ENCODE measurements at regions not wholly inside any gene's neighbourhood (a gene's known extent, or its start where the extent isn't known, plus 50 kb on each side); places are given as distances from the start of the nearest gene placed in this dataset.

DNA sequence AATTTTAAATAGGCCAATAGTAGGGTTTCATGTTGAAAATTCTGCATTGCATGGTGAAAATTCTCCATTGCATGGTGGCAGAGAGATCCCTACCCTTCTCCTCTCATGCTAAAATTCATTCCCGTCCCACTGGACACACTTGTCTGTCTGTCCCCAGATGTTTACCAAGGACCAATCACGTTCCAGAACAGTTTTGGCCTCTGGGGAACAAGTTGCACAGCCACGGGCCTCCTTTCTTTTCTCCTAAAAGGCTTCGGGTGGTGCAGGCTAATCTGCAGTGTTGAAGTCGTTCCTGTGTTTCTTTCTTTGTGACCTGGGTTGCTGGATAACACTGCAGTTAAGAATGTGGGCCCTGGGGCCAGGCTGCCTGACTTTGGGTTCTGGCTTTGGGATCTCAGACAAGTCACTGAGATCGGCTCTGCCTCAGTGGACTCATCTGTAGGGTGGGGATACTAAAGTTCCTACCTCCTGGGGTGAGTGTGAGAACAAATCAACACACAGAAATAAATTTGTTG lies 113.1 kb upstream of the FAM204A start:
- no peaks in the 10 kb centered on the region for H3K9me2 ChIP-seq (replicated peaks; ENCODE audit: insufficient read depth, low read length)
- H4K20me1 ChIP-seq (ENCODE audit: low read depth, low read length) = no peaks in the 10 kb centered on the region
- H3K4me2 ChIP-seq (ENCODE audit: low read depth, low read length, poor library complexity, severe bottlenecking) = no peak overlapping the region
- H3K9me3 ChIP-seq (ENCODE audit: insufficient read depth, low read length) = no peaks in the 10 kb centered on the region
- no peak overlapping the region for H3K27ac ChIP-seq (ENCODE audit: low read depth, low read length)
- H3K79me2 ChIP-seq (ENCODE audit: insufficient read depth, low read length) = no peaks in the 10 kb centered on the region
- H3K4me3 ChIP-seq (ENCODE audit: insufficient read depth, low read length, poor library complexity, severe bottlenecking) = no peak overlapping the region
- no peaks in the 10 kb centered on the region for H3F3A ChIP-seq (ENCODE audit: insufficient read depth)
- no peak overlapping the region for H2AFZ ChIP-seq (ENCODE audit: low read depth, low read length, severe bottlenecking)
- TF ChIP-seq EZH2phosphoT487 (conservative IDR thresholded peaks at IDR 0.05; ENCODE audit: low read length) = no peak
- TF ChIP-seq, protein P1, sequence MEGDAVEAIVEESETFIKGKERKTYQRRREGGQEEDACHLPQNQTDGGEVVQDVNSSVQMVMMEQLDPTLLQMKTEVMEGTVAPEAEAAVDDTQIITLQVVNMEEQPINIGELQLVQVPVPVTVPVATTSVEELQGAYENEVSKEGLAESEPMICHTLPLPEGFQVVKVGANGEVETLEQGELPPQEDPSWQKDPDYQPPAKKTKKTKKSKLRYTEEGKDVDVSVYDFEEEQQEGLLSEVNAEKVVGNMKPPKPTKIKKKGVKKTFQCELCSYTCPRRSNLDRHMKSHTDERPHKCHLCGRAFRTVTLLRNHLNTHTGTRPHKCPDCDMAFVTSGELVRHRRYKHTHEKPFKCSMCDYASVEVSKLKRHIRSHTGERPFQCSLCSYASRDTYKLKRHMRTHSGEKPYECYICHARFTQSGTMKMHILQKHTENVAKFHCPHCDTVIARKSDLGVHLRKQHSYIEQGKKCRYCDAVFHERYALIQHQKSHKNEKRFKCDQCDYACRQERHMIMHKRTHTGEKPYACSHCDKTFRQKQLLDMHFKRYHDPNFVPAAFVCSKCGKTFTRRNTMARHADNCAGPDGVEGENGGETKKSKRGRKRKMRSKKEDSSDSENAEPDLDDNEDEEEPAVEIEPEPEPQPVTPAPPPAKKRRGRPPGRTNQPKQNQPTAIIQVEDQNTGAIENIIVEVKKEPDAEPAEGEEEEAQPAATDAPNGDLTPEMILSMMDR (IDR thresholded peaks at IDR 0.05; ENCODE audit: insufficient read depth, low read length, poor library complexity, severe bottlenecking) = no peak
- H3K9ac ChIP-seq (ENCODE audit: low read length) = no peak overlapping the region
- no peaks in the 10 kb centered on the region for H3K27me3 ChIP-seq (ENCODE audit: low read length)
- H3K36me3 ChIP-seq (ENCODE audit: low read length) = no peaks in the 10 kb centered on the region

DNA sequence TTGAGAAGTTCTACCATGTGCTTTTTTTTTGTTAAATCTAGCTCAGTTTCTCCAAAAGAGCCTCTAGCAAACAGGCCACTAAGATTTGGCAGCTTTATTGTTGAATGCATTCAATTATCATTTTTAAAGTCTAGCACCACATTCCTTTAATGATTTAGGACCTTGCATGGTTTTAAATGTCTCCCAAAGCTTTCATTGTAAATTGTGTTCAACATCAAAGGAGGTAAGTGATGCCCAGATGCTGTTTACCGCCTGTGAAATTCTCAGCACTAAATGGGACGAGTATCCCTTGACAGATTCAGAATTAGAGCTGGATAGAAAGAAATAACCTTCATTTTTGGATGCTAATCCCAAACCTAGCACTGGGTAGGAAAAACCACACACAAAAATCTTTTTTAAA lies 112.1 kb upstream of the FAM204A start:
- Histone ChIP-seq H4K20me1 (ENCODE audit: low read depth, low read length) (no peaks in the 10 kb centered on the region), H3K9me3 (ENCODE audit: insufficient read depth, low read length) (no peaks in the 10 kb centered on the region), H3K9me2 (replicated peaks; ENCODE audit: insufficient read depth, low read length) (no peaks in the 10 kb centered on the region), H3K9ac (ENCODE audit: low read length) (no peak overlapping the region), H3K27ac (ENCODE audit: low read depth, low read length) (no peak overlapping the region), H3F3A (ENCODE audit: insufficient read depth) (no peaks in the 10 kb centered on the region), H3K4me3 (ENCODE audit: insufficient read depth, low read length, poor library complexity, severe bottlenecking) (no peak overlapping the region), H3K27me3 (ENCODE audit: low read length) (no peaks in the 10 kb centered on the region), H3K4me2 (ENCODE audit: low read depth, low read length, poor library complexity, severe bottlenecking) (no peak overlapping the region), H2AFZ (ENCODE audit: low read depth, low read length, severe bottlenecking) (no peak overlapping the region), H3K36me3 (ENCODE audit: low read length) (no peaks in the 10 kb centered on the region), H3K79me2 (ENCODE audit: insufficient read depth, low read length) (no peaks in the 10 kb centered on the region)
- TF ChIP-seq, protein P1 (IDR thresholded peaks at IDR 0.05; ENCODE audit: insufficient read depth, low read length, poor library complexity, severe bottlenecking) = no peak
- TF ChIP-seq EZH2phosphoT487 (conservative IDR thresholded peaks at IDR 0.05; ENCODE audit: low read length) = no peak

DNA sequence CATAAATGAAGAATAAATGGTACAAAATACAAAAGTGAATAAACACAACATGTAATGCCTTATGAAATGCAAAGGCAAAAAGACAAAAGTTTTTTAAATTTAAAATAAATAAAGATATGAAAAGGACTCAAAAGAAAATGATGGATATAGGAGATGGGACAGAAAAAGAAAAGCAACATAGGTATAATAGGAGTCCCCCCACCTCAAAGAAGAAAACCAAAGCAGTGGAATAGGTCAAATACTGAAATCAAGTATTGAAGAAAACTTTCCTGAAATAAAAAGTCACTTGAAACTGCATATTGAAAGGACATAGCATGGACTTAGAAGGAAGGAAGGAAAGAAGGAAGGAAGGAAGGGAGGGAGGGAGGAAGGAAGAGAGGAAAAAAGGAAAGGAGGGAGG lies 110.0 kb upstream of the FAM204A start:
- H2AFZ ChIP-seq (ENCODE audit: low read depth, low read length, severe bottlenecking) = no peak overlapping the region
- no peaks in the 10 kb centered on the region for H3K9me3 ChIP-seq (ENCODE audit: insufficient read depth, low read length)
- no peaks in the 10 kb centered on the region for H3K27me3 ChIP-seq (ENCODE audit: low read length)
- H3K9ac ChIP-seq (ENCODE audit: low read length) = no peak overlapping the region
- H3K9me2 ChIP-seq (replicated peaks; ENCODE audit: insufficient read depth, low read length) = no peaks in the 10 kb centered on the region
- no peak overlapping the region for H3K4me3 ChIP-seq (ENCODE audit: insufficient read depth, low read length, poor library complexity, severe bottlenecking)
- H3K27ac ChIP-seq (ENCODE audit: low read depth, low read length) = no peak overlapping the region
- H3K79me2 ChIP-seq (ENCODE audit: insufficient read depth, low read length) = no peaks in the 10 kb centered on the region
- TF ChIP-seq EZH2phosphoT487 (conservative IDR thresholded peaks at IDR 0.05; ENCODE audit: low read length) = no peak
- TF ChIP-seq, protein P1 (IDR thresholded peaks at IDR 0.05; ENCODE audit: insufficient read depth, low read length, poor library complexity, severe bottlenecking) = no peak
- H3K4me2 ChIP-seq (ENCODE audit: low read depth, low read length, poor library complexity, severe bottlenecking) = no peak overlapping the region
- no peaks in the 10 kb centered on the region for H4K20me1 ChIP-seq (ENCODE audit: low read depth, low read length)
- H3F3A ChIP-seq (ENCODE audit: insufficient read depth) = no peaks in the 10 kb centered on the region
- H3K36me3 ChIP-seq (ENCODE audit: low read length) = no peaks in the 10 kb centered on the region
